Stimulated activated naive CD8-positive, alpha-beta T cell treated with anti-CD3 and anti-CD28 coated beads, Interleukin-15, amount 100 ng/mL, for 72 hours (primary cell): ENCODE measurements at regions not wholly inside any gene's neighbourhood (a gene's known extent, or its start where the extent isn't known, plus 50 kb on each side); places are given as distances from the start of the nearest gene placed in this dataset.
"Not testable (repeated sequence)": the region's sequence is repeated elsewhere in the genome, so short reads cannot be mapped to it uniquely, and the experiment has no call there.

ENCODE experiments used
- ATAC-seq: fragments of 150-1000 bp; cut with Tn5 transposase; 2 replicates; pipeline ENCODE4 v1.10.0; 2021; ENCODE audit warnings: mild to moderate bottlenecking, moderate library complexity
- DNase-seq, 2 donors: peaks; one replicate each; pipeline ENCODE4 v3.0.0; 2021 to 2022
- H3K27ac Mint-ChIP-seq, 2 donors: one replicate each; pipeline ENCODE4 v1.8.0; 2022; ENCODE audit warnings: mild to moderate bottlenecking in 2 of 2, mixed read lengths in 2 of 2, moderate library complexity in 2 of 2
- H3K27me3 Mint-ChIP-seq: one replicate; pipeline ENCODE4 v1.8.0; 2022; ENCODE audit warnings: mixed read lengths
- H3K4me1 Mint-ChIP-seq: one replicate; pipeline ENCODE4 v1.8.0; 2022; ENCODE audit warnings: mild to moderate bottlenecking, mixed read lengths
- H3K4me3 Mint-ChIP-seq, 2 donors: one replicate each; pipeline ENCODE4 v1.8.0; 2022; ENCODE audit warnings: mild to moderate bottlenecking in 2 of 2, mixed read lengths in 2 of 2, moderate library complexity in 1 of 2
- H3K9me3 Mint-ChIP-seq, 2 donors: one replicate each; pipeline ENCODE4 v1.8.0; 2022; ENCODE audit warnings: mixed read lengths in 2 of 2

DNA sequence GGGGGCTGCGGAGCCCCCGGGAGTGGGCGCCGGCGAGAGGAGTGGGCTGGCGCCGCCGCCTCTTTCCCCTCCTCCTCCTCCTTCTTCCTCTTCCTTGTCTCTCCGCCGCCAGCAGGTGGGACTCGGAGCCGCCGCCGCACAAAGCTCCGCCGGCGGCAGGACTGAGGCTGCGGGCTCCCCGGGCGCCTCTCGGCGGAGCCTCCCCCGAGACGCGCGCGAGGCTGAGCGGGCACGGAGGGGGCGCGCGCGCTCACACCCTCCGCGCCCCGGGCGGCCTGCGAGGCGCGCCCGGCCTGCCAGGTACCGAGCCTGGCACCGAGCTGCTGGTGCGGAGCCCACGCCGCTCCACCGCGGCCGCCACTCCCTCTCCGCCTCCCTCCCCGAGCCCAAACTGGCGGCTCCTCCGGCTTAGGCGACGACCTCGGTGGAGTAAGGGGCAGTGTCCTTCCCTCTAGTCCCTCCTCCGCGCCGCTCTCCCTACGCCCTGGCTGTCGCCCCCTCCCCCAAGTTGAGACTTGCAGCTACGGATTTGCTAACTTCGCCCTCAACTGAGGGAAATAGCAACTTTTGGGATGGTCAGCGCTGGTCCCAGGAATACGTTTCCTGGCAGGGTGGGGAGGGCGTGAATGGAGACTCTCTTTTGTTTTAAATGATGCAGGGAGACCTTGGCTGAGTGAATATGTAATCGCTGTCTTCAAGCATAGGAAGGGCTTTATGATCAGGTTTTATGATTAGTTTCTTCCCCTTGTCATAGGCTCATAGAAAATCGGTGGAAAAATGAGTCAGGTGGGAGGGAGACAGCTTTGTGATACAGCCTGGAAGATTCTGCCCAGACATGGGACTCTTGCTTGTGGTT lies 199.5 kb upstream of the CAND1 start:
- Mint-ChIP-seq H3K4me3 (peak overlapping the region; percentile 85 to 94), H3K27ac (peak overlapping the region; percentile 38 to 89), H3K4me1 (peaks cover 29% of the 10 kb centered on the region), H3K9me3 (no peaks in the 10 kb centered on the region), H3K27me3 (peaks cover 45% of the 10 kb centered on the region)
- DNase-seq (peak; percentile 53 to 58), ATAC-seq (peak; percentile 82)

DNA sequence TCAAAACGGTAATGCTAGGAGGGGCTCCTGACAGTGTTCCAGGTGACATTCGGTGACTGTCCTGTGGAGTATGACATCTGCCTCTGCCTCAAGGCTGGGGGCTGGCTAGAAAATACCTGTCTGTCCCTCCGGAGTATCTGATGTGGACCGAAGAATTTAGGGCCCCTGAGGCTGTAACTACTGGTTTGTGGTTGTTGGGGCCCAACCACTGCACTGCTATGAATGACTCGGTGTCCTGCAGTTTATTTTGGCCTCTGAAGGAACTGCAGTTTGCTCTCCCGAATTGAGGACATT lies 198.9 kb upstream of the CAND1 start:
- H3K4me3 Mint-ChIP-seq, result peak overlapping the region; percentile 85 to 94
- no peak for ATAC-seq
- H3K27ac Mint-ChIP-seq, result peak overlapping the region in 1 of 2 donors; percentile 38

DNA sequence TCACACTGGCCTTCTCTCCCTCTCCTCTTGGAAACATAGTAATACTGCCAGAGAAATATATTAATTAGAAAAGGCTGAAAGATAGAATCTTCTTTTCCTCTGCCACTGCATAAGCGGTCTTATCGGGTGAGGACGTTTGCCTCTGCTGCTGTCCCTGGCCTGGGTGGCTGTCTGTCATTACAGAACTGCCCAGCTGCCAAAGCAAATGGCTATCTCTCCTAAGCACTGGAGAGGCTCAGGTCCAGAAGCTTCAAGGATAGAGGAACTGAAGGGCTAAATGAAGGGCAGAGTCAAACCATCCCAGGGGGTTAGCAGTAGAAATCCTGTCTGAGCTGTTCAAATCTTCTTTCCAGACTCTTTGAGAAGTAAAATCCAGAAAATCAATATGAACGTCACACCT lies 198.6 kb upstream of the CAND1 start:
- H3K9me3 Mint-ChIP-seq, result no peaks in the 10 kb centered on the region
- DNase-seq (no peak), ATAC-seq (no peak)
- no peak overlapping the region for H3K27ac Mint-ChIP-seq
- H3K27me3 Mint-ChIP-seq, result peaks cover 54% of the 10 kb centered on the region
- H3K4me1 Mint-ChIP-seq, result peaks cover 29% of the 10 kb centered on the region
- H3K4me3 Mint-ChIP-seq, result peak overlapping the region in 1 of 2 donors; percentile 94

More for the DNA sequence above, 198.9 kb upstream of the CAND1 start:
- Mint-ChIP-seq H3K4me1 (peaks cover 29% of the 10 kb centered on the region), H3K9me3 (no peaks in the 10 kb centered on the region), H3K27me3 (peaks cover 51% of the 10 kb centered on the region)
- DNase-seq, result peak in 1 of 2 donors; percentile 11

DNA sequence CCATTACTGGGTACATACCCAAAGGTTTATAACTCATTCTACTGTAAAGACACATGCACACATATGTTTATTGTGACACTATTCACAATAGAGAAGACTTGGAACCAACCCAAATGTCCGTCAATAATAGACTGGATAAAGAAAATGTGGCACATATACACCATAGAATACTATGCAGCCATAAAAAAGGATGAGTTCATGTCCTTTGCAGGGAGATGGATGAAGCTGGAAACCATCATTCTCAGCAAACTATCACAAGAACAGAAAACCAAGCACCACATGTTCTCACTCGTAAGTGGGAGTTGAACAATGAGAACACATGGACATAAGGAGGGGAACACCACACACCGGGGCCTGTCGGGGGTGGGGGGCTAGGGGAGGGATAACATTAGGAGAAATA lies 196.9 kb upstream of the CAND1 start:
- H3K9me3 Mint-ChIP-seq, ATAC-seq, DNase-seq, H3K4me3 Mint-ChIP-seq, H3K27ac Mint-ChIP-seq: not testable (repeated sequence)
- peaks cover 38% of the 10 kb centered on the region for H3K4me1 Mint-ChIP-seq
- peaks cover 59% of the 10 kb centered on the region for H3K27me3 Mint-ChIP-seq

- DNase-seq, result no peak
- no peaks in the 10 kb centered on the region for H3K9me3 Mint-ChIP-seq
- peaks cover 48% of the 10 kb centered on the region for H3K27me3 Mint-ChIP-seq
- no peak overlapping the region for H3K27ac Mint-ChIP-seq
- peaks cover 31% of the 10 kb centered on the region for H3K4me1 Mint-ChIP-seq
- no peak for ATAC-seq
- no peak overlapping the region for H3K4me3 Mint-ChIP-seq
These were observed 195.8 kb upstream of the CAND1 start for GRCh38 chr12:67073336-67073735.

- H3K4me1 Mint-ChIP-seq, result peaks cover 30% of the 10 kb centered on the region
- DNase-seq, result no peak
- no peak overlapping the region for H3K4me3 Mint-ChIP-seq
- H3K9me3 Mint-ChIP-seq, result no peaks in the 10 kb centered on the region
- no peak overlapping the region for H3K27ac Mint-ChIP-seq
- no peak for ATAC-seq
- peaks cover 41% of the 10 kb centered on the region for H3K27me3 Mint-ChIP-seq
These were observed 195.1 kb upstream of the CAND1 start for GRCh38 chr12:67074072-67074471.

GRCh38 chr12:67077617-67078016 lies 191.5 kb upstream of the CAND1 start:
- no peak overlapping the region for H3K4me3 Mint-ChIP-seq
- H3K27me3 Mint-ChIP-seq, result peaks cover 27% of the 10 kb centered on the region
- DNase-seq (no peak), ATAC-seq (peak; percentile 92)
- no peak overlapping the region for H3K27ac Mint-ChIP-seq
- H3K4me1 Mint-ChIP-seq, result peaks cover 26% of the 10 kb centered on the region
- no peaks in the 10 kb centered on the region for H3K9me3 Mint-ChIP-seq

DNA sequence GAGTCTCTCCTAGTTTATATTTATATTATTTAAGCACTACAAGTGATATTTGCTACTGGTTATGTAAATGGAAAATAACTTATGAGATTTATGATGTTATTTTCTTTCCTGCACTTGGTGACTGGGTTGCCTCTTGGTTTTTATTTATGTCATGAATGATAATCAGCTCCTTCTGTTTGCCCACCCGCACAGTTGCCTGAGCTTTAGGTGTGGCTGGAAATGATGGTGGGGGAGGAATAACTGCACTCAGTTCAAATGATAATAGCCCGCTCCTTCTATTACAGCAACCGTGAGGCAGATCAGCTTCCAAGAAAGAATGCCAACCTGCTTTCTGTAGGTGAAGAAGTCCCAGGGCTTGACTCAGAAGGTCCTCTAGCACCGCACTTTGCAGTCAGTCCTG lies 190.2 kb upstream of the CAND1 start:
- peaks cover 33% of the 10 kb centered on the region for H3K27me3 Mint-ChIP-seq
- DNase-seq (no peak), ATAC-seq (no peak)
- H3K4me1 Mint-ChIP-seq, result peaks cover 26% of the 10 kb centered on the region
- H3K9me3 Mint-ChIP-seq, result no peaks in the 10 kb centered on the region
- no peak overlapping the region for H3K27ac Mint-ChIP-seq
- no peak overlapping the region for H3K4me3 Mint-ChIP-seq

DNA sequence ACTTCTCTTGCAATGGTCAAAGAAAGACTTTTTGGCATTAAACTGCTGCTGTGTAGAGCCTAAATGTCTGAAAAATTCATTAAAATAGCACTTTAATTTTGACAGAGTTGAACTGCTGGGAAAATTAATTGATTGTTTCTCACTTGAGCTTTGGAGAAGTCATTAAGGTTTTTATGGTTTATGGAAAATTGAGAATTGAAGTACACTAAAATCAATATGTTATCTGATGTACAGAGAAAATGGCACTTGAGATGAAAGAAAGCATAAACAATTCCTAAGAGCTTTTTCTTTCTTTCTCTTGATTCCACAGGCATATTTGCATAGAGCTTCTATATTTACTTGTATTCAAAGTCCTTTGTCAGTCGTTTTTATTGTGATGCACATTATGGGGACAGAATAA lies 188.5 kb upstream of the CAND1 start:
- H3K27me3 Mint-ChIP-seq, result peaks cover 23% of the 10 kb centered on the region

DNA sequence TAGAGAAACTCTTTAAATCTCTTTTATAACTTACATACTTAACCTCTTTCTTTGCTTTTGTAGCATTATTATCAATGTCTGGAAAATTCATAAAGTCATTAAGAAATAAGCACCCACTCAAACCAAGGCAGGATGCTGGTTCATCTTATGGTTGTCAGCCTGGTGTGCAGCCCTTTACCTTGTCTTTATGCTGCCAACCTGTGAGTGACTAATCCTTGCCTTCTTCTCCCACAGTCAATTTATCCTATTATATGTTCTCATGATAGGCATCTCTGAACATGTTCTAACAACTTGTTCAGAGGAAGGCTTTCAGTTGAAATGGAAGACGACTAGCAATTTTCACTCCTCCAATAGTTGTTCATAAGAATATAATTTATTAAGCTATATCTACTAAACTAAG lies 186.9 kb upstream of the CAND1 start:
- Mint-ChIP-seq H3K27me3 (peaks cover 17% of the 10 kb centered on the region), H3K27ac (no peak overlapping the region), H3K4me1 (peaks cover 18% of the 10 kb centered on the region), H3K4me3 (no peak overlapping the region), H3K9me3 (no peaks in the 10 kb centered on the region)
- DNase-seq (no peak), ATAC-seq (peak; percentile 46)

More for the DNA sequence above, 188.5 kb upstream of the CAND1 start:
- H3K4me1 Mint-ChIP-seq, result peaks cover 26% of the 10 kb centered on the region
- ATAC-seq, result no peak
- H3K4me3 Mint-ChIP-seq, result no peak overlapping the region
- no peak for DNase-seq
- H3K27ac Mint-ChIP-seq, result no peak overlapping the region
- H3K9me3 Mint-ChIP-seq, result no peaks in the 10 kb centered on the region

- H3K9me3 Mint-ChIP-seq, result no peaks in the 10 kb centered on the region
- no peak for DNase-seq
These were observed 183.5 kb upstream of the CAND1 start for GRCh38 chr12:67085699-67086098.

DNA sequence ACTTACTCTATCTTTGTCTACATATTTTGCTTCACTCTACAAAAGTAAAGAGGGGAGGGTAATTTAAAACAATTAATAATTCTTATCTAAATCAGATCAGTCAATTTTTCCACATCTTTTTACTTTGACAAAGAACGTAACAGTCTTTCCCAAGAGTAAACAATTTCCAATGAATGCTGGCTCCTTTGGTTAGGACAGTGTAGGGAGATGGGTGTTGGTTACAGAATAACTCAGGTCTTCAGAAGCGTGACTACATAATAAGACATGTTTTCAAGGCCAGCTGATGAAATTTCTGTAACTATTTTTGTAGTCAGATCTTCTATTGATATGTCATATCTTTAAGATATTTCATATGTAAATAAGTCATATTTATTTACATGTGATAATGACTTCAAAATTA lies 183.0 kb upstream of the CAND1 start:
- Mint-ChIP-seq H3K27me3 (peaks cover 27% of the 10 kb centered on the region), H3K4me3 (no peak overlapping the region), H3K27ac (no peak overlapping the region), H3K9me3 (no peaks in the 10 kb centered on the region), H3K4me1 (no peaks in the 10 kb centered on the region)
- no peak for DNase-seq
- ATAC-seq, result no peak

More at GRCh38 chr12:67085699-67086098, 183.5 kb upstream of the CAND1 start:
- Mint-ChIP-seq H3K4me3 (no peak overlapping the region), H3K4me1 (no peaks in the 10 kb centered on the region), H3K27ac (no peak overlapping the region), H3K27me3 (peaks cover 27% of the 10 kb centered on the region)
- ATAC-seq, result no peak

GRCh38 chr12:67088401-67089118 lies 180.6 kb upstream of the CAND1 start:
- H3K27me3 Mint-ChIP-seq, result peaks cover 35% of the 10 kb centered on the region
- H3K9me3 Mint-ChIP-seq, result peaks cover 0 to 4% of the 10 kb centered on the region in 2 donors
- no peaks in the 10 kb centered on the region for H3K4me1 Mint-ChIP-seq
- H3K27ac Mint-ChIP-seq, result no peak overlapping the region
- ATAC-seq (no peak), DNase-seq (no peak)
- H3K4me3 Mint-ChIP-seq, result no peak overlapping the region

- no peak overlapping the region for H3K4me3 Mint-ChIP-seq
- peaks cover 28% of the 10 kb centered on the region for H3K27me3 Mint-ChIP-seq
These were observed 178.0 kb upstream of the CAND1 start for GRCh38 chr12:67091204-67091603.

DNA sequence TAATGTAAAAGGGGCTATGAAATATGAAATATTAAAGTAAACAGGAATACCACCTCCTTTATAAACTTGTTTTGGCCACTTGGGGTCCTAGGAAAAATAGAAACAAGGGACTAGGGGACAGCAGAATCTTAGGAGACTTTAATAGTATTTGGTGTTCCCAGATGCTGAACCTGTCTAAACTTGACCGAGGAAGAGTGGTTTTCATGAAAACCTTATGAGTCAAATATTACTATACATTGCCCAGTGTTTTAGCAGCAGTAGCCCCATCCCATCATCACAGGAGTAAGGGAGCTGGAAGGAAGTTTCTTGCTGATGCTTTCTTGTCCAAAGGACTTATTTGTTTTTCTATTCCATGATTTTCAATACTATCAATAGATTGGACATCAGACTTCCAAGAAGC lies 177.5 kb upstream of the CAND1 start:
- peaks cover 0 to 4% of the 10 kb centered on the region in 2 donors for H3K9me3 Mint-ChIP-seq
- no peaks in the 10 kb centered on the region for H3K4me1 Mint-ChIP-seq
- peaks cover 28% of the 10 kb centered on the region for H3K27me3 Mint-ChIP-seq
- ATAC-seq, result no peak
- no peak overlapping the region for H3K27ac Mint-ChIP-seq
- H3K4me3 Mint-ChIP-seq, result no peak overlapping the region
- no peak for DNase-seq

More at GRCh38 chr12:67091204-67091603, 178.0 kb upstream of the CAND1 start:
- Mint-ChIP-seq H3K4me1 (no peaks in the 10 kb centered on the region), H3K27ac (no peak overlapping the region), H3K9me3 (peaks cover 0 to 4% of the 10 kb centered on the region in 2 donors)
- no peak for DNase-seq
- ATAC-seq, result no peak

- not testable (repeated sequence) for H3K4me3 Mint-ChIP-seq, H3K27ac Mint-ChIP-seq, ATAC-seq, H3K9me3 Mint-ChIP-seq, DNase-seq, H3K4me1 Mint-ChIP-seq
- H3K27me3 Mint-ChIP-seq, result peaks cover 28% of the 10 kb centered on the region
These were observed 176.2 kb upstream of the CAND1 start for GRCh38 chr12:67092934-67093333.
